Mesendoderm (in vitro differentiated cells): ENCODE measurements at regions not wholly inside any gene's neighbourhood (a gene's known extent, or its start where the extent isn't known, plus 50 kb on each side); places are given as distances from the start of the nearest gene placed in this dataset.

Source experiments
- DNase-seq: peaks from one replicate; pipeline ENCODE4 v3.0.0; 2013
- H2AK5ac ChIP-seq: 2 replicates; pipeline ENCODE4 v1.6.1; 2013; ENCODE audit warnings: low read length, inconsistent platforms
- H2BK120ac ChIP-seq: 2 replicates; pipeline ENCODE4 v1.6.1; 2013; ENCODE audit warnings: low read depth, mild to moderate bottlenecking, low read length, moderate library complexity, mixed read lengths
- H2BK15ac ChIP-seq: replicated peaks from 2 replicates; pipeline ENCODE4 v1.6.1; 2013; ENCODE audit warnings: low read depth, mild to moderate bottlenecking, moderate library complexity
- H2BK5ac ChIP-seq: 2 replicates; pipeline ENCODE4 v1.6.1; 2013; ENCODE audit warnings: low read length, inconsistent platforms
- H3K18ac ChIP-seq: 2 replicates; pipeline ENCODE4 v1.6.1; 2013; ENCODE audit warnings: mild to moderate bottlenecking, low read length, mixed read lengths
- H3K23ac ChIP-seq: one replicate; pipeline ENCODE4 v1.6.1; 2013; ENCODE audit warnings: low read length
- H3K27ac ChIP-seq: 2 replicates; pipeline ENCODE4 v1.5.1; 2013; ENCODE audit warnings: low read depth, mild to moderate bottlenecking, inconsistent platforms, low read length, moderate library complexity
- H3K27me3 ChIP-seq: 2 replicates; pipeline ENCODE4 v1.6.1; 2013; ENCODE audit warnings: low read length, control low read depth, mild to moderate bottlenecking, inconsistent platforms; ENCODE audit not compliant: insufficient read depth, poor library complexity
- H3K36me3 ChIP-seq: 2 replicates; pipeline ENCODE4 v1.6.1; 2013; ENCODE audit warnings: low read length, inconsistent platforms; ENCODE audit not compliant: control insufficient read depth, insufficient read depth
- H3K4ac ChIP-seq: one replicate; pipeline ENCODE4 v1.6.1; 2013; ENCODE audit warnings: low read depth, mild to moderate bottlenecking, low read length, moderate library complexity
- H3K4me1 ChIP-seq: 2 replicates; pipeline ENCODE4 v1.6.1; 2013; ENCODE audit warnings: low read depth, low read length, inconsistent platforms; ENCODE audit not compliant: control insufficient read depth
- H3K4me2 ChIP-seq: 2 replicates; pipeline ENCODE4 v1.6.1; 2013; ENCODE audit warnings: low read length
- H3K4me3 ChIP-seq: 2 replicates; pipeline ENCODE4 v1.5.1; 2013; ENCODE audit warnings: mild to moderate bottlenecking, low read length
- H3K56ac ChIP-seq: one replicate; pipeline ENCODE4 v1.6.1; 2013; ENCODE audit warnings: low read length
- H3K79me1 ChIP-seq: 2 replicates; pipeline ENCODE4 v1.6.1; 2013; ENCODE audit warnings: low read length, inconsistent platforms
- H3K79me2 ChIP-seq: 2 replicates; pipeline ENCODE4 v1.6.1; 2013; ENCODE audit warnings: mild to moderate bottlenecking, low read length; ENCODE audit not compliant: control insufficient read depth, insufficient read depth
- H3K9ac ChIP-seq: 2 replicates; pipeline ENCODE4 v1.6.1; 2013; ENCODE audit warnings: low read length, inconsistent platforms
- H4K5ac ChIP-seq: one replicate; pipeline ENCODE4 v1.6.1; 2013; ENCODE audit warnings: low read length
- H4K8ac ChIP-seq: one replicate; pipeline ENCODE4 v1.6.1; 2013; ENCODE audit warnings: low read depth, mild to moderate bottlenecking, control low read depth, low read length, moderate library complexity
- WGBS: extraction: QIAGEN DNeasy Blood & Tissue Kit; methylation state at CpG from one replicate; pipeline ENCODE4 v1.1.7; 2013; ENCODE audit warnings: low lambda C conversion rate, missing lambda C conversion rate; ENCODE audit not compliant: insufficient coverage; ENCODE audit errors: extremely low coverage; 5-methylcytosine and 5-hydroxymethylcytosine counted together

- Histone ChIP-seq H3K27me3 (no peaks in the 10 kb centered on the region), H2BK5ac (no peak overlapping the region), H3K36me3 (no peaks in the 10 kb centered on the region), H3K4me1 (no peaks in the 10 kb centered on the region), H3K4me3 (no peak overlapping the region), H3K9ac (no peak overlapping the region), H3K4ac (no peak overlapping the region), H3K56ac (no peak overlapping the region), H3K79me2 (no peaks in the 10 kb centered on the region), H2AK5ac (no peak overlapping the region), H4K8ac (no peak overlapping the region), H2BK15ac (no peak overlapping the region), H3K23ac (no peak overlapping the region), H3K27ac (no peak overlapping the region), H4K5ac (no peak overlapping the region), H2BK120ac (no peak overlapping the region), H3K4me2 (no peak overlapping the region), H3K79me1 (no peaks in the 10 kb centered on the region), H3K18ac (no peak overlapping the region)
- DNase-seq, result no peak
These were observed 61.2 kb downstream of the MAGED1 start for GRCh38 chrX:51954592-51954991.

GRCh38 chrX:51955200-51955599 is 61.8 kb downstream of the MAGED1 start:
- Histone ChIP-seq H2BK120ac (no peak overlapping the region), H3K36me3 (no peaks in the 10 kb centered on the region), H3K79me2 (no peaks in the 10 kb centered on the region), H3K27me3 (no peaks in the 10 kb centered on the region), H2AK5ac (no peak overlapping the region), H4K8ac (no peak overlapping the region), H3K56ac (no peak overlapping the region), H4K5ac (no peak overlapping the region), H3K4me1 (no peaks in the 10 kb centered on the region), H3K27ac (no peak overlapping the region), H2BK5ac (no peak overlapping the region), H3K4me2 (no peak overlapping the region), H2BK15ac (no peak overlapping the region), H3K4ac (no peak overlapping the region), H3K4me3 (no peak overlapping the region), H3K18ac (no peak overlapping the region), H3K23ac (no peak overlapping the region), H3K9ac (no peak overlapping the region), H3K79me1 (no peaks in the 10 kb centered on the region)
- DNase-seq, result no peak
- WGBS, result no CpG with 5 or more reads among the region's 4 CpGs

- H2AK5ac ChIP-seq, result no peak overlapping the region
- no peaks in the 10 kb centered on the region for H3K79me2 ChIP-seq
- H4K5ac ChIP-seq, result no peak overlapping the region
- H3K4ac ChIP-seq, result no peak overlapping the region
- no peak for DNase-seq
- H3K27ac ChIP-seq, result no peak overlapping the region
- no peaks in the 10 kb centered on the region for H3K27me3 ChIP-seq
- no peaks in the 10 kb centered on the region for H3K4me1 ChIP-seq
- no peaks in the 10 kb centered on the region for H3K79me1 ChIP-seq
- no peaks in the 10 kb centered on the region for H3K36me3 ChIP-seq
- no peak overlapping the region for H3K4me3 ChIP-seq
- no peak overlapping the region for H3K18ac ChIP-seq
- H2BK5ac ChIP-seq, result no peak overlapping the region
- no peak overlapping the region for H4K8ac ChIP-seq
- no peak overlapping the region for H3K4me2 ChIP-seq
- H3K9ac ChIP-seq, result no peak overlapping the region
- H2BK120ac ChIP-seq, result no peak overlapping the region
- H3K56ac ChIP-seq, result no peak overlapping the region
- no peak overlapping the region for H3K23ac ChIP-seq
- no peak overlapping the region for H2BK15ac ChIP-seq
These were observed 63.0 kb downstream of the MAGED1 start for GRCh38 chrX:51956441-51956840.

GRCh38 chrX:51975360-51975759 is 81.9 kb downstream of the MAGED1 start:
- Histone ChIP-seq H3K36me3 (no peaks in the 10 kb centered on the region), H4K8ac (no peak overlapping the region), H2BK120ac (no peak overlapping the region), H3K56ac (no peak overlapping the region), H3K4me1 (no peaks in the 10 kb centered on the region), H3K79me1 (no peaks in the 10 kb centered on the region), H2AK5ac (no peak overlapping the region), H3K79me2 (no peaks in the 10 kb centered on the region), H2BK15ac (no peak overlapping the region), H3K9ac (no peak overlapping the region), H3K4me3 (no peak overlapping the region), H2BK5ac (no peak overlapping the region), H3K27ac (no peak overlapping the region), H3K27me3 (no peaks in the 10 kb centered on the region), H3K18ac (no peak overlapping the region), H4K5ac (no peak overlapping the region), H3K4ac (no peak overlapping the region), H3K4me2 (no peak overlapping the region), H3K23ac (no peak overlapping the region)
- no CpG with 5 or more reads among the region's 3 CpGs for WGBS
- DNase-seq, result no peak

GRCh38 chrX:51975811-51976210 is 82.4 kb downstream of the MAGED1 start:
- no peak overlapping the region for H3K4me2 ChIP-seq
- H3K56ac ChIP-seq, result no peak overlapping the region
- H3K36me3 ChIP-seq, result no peaks in the 10 kb centered on the region
- no peak overlapping the region for H3K23ac ChIP-seq
- H2AK5ac ChIP-seq, result no peak overlapping the region
- H3K27ac ChIP-seq, result no peak overlapping the region
- H3K79me2 ChIP-seq, result no peaks in the 10 kb centered on the region
- no peaks in the 10 kb centered on the region for H3K4me1 ChIP-seq
- H3K79me1 ChIP-seq, result no peaks in the 10 kb centered on the region
- H4K8ac ChIP-seq, result no peak overlapping the region
- H4K5ac ChIP-seq, result no peak overlapping the region
- no peak overlapping the region for H3K4ac ChIP-seq
- H2BK15ac ChIP-seq, result no peak overlapping the region
- DNase-seq, result peak; percentile 2
- H2BK5ac ChIP-seq, result no peak overlapping the region
- H3K18ac ChIP-seq, result no peak overlapping the region
- H3K27me3 ChIP-seq, result no peaks in the 10 kb centered on the region
- no peak overlapping the region for H3K4me3 ChIP-seq
- no peak overlapping the region for H3K9ac ChIP-seq
- no CpG with 5 or more reads among the region's 4 CpGs for WGBS
- no peak overlapping the region for H2BK120ac ChIP-seq

GRCh38 chrX:51976503-51976902 is 83.1 kb downstream of the MAGED1 start:
- no peak overlapping the region for H2AK5ac ChIP-seq
- H3K4me2 ChIP-seq, result no peak overlapping the region
- H3K27ac ChIP-seq, result no peak overlapping the region
- no peak overlapping the region for H3K4me3 ChIP-seq
- H3K27me3 ChIP-seq, result no peaks in the 10 kb centered on the region
- no peak overlapping the region for H3K9ac ChIP-seq
- H3K4me1 ChIP-seq, result no peaks in the 10 kb centered on the region
- no peak overlapping the region for H2BK15ac ChIP-seq
- H4K8ac ChIP-seq, result no peak overlapping the region
- no CpG with 5 or more reads among the region's 1 CpG for WGBS
- H3K79me1 ChIP-seq, result no peaks in the 10 kb centered on the region
- H3K56ac ChIP-seq, result no peak overlapping the region
- H3K18ac ChIP-seq, result no peak overlapping the region
- H3K23ac ChIP-seq, result no peak overlapping the region
- H4K5ac ChIP-seq, result no peak overlapping the region
- H3K4ac ChIP-seq, result no peak overlapping the region
- H2BK120ac ChIP-seq, result no peak overlapping the region
- no peak for DNase-seq
- no peaks in the 10 kb centered on the region for H3K79me2 ChIP-seq
- H3K36me3 ChIP-seq, result no peaks in the 10 kb centered on the region
- H2BK5ac ChIP-seq, result no peak overlapping the region
